HCT116 (cell line): ENCODE measurements at regions not wholly inside any gene's neighbourhood (a gene's known extent, or its start where the extent isn't known, plus 50 kb on each side); places are given as distances from the start of the nearest gene placed in this dataset.

Experiments used
- ATAC-seq: fragments of 200-7000 bp; cut with Tn5 transposase; 2 replicates; pipeline ENCODE4 v1.9.1; 2020; ENCODE audit warnings: mild to moderate bottlenecking, moderate library complexity
- BruUV-seq: library from RNA; stranded (reverse); fragments of 400-500 nt; replicated peaks from 2 replicates; lab custom pipeline; 2021; lab: Mats Ljungman, UMichigan
- CTCF ChIA-PET: fragments of 300-600 bp; sonication (Branson Sonifier 250); formaldehyde crosslinking; loops from one replicate; lab custom pipeline; 2021; ENCODE audit warnings: antibody characterized with exemption; lab: Charles Lee
- POLR2A ChIA-PET: fragments of 300-600, 350-600 bp; sonication (Branson Sonifier 250); formaldehyde crosslinking; loops from one replicate; lab custom pipeline; 2021; ENCODE audit warnings: antibody characterized with exemption; lab: Charles Lee
- RAD21 ChIA-PET, 2 experiments: fragments of 300-600 bp; sonication (Branson Sonifier 250); formaldehyde crosslinking; loops; one replicate each; lab custom pipeline; 2023; ENCODE audit warnings: low total read pairs in 2 of 2; ENCODE audit not compliant: uncharacterized antibody in 2 of 2, unreplicated experiment in 2 of 2, low non-redundant PET in 1 of 2; lab: Charles Lee
- DNase-seq: peaks from one replicate; pipeline ENCODE4 v3.0.0-alpha.2; 2010; ENCODE audit warnings: low read depth, low spot score
- H2AFZ ChIP-seq: fragments of 200-600 bp; shearing (Covaris generic), sonication (generic); 2 replicates; pipeline ENCODE4 v1.6.1; 2017; ENCODE audit warnings: low read depth, mixed run types, mixed read lengths, antibody characterized with exemption, low read length; ENCODE audit not compliant: poor library complexity, severe bottlenecking
- H3K27ac ChIP-seq: 2 replicates; pipeline ENCODE4 v1.5.1; 2012; ENCODE audit warnings: low read depth, low read length
- H3K27me3 ChIP-seq: fragments of 200-600 bp; sonication (generic); 2 replicates; pipeline ENCODE4 v1.6.1; 2016; ENCODE audit warnings: mixed run types, low read length, mixed read lengths; ENCODE audit not compliant: insufficient read depth
- H3K36me3 ChIP-seq, 2 experiments: fragments of 200-500 bp in 1 of 2; fragments of 200-600 bp in 1 of 2; sonication (Bioruptor generic) in 1 of 2; sonication (generic) in 1 of 2; 2 replicates each; pipeline versions ENCODE4 v1.5.1 to v1.6.1; 2014 to 2016; ENCODE audit warnings: low read length in 2 of 2, inconsistent platforms in 1 of 2, mixed read lengths in 1 of 2, mixed run types in 1 of 2; ENCODE audit not compliant: insufficient read depth in 2 of 2, control insufficient read depth in 1 of 2
- H3K4me1 ChIP-seq, 2 experiments: fragments of 200-600 bp in 1 of 2; sonication (generic) in 1 of 2; 2 replicates each; pipeline versions ENCODE4 v1.5.1 to v1.6.1; 2012 to 2017; ENCODE audit warnings: low read length in 2 of 2, inconsistent platforms in 1 of 2, mild to moderate bottlenecking in 1 of 2, mixed read lengths in 1 of 2, mixed run types in 1 of 2, moderate library complexity in 1 of 2; ENCODE audit not compliant: insufficient read depth in 2 of 2, control insufficient read depth in 1 of 2
- H3K4me2 ChIP-seq: fragments of 200-600 bp; sonication (generic); 2 replicates; pipeline ENCODE4 v1.6.1; 2017; ENCODE audit warnings: mixed run types, low read length, mixed read lengths
- H3K4me3 ChIP-seq, 2 experiments: fragments of 200-600 bp in 1 of 2; sonication (generic) in 1 of 2; replicated peaks in 1 of 2; 2 replicates each; pipeline ENCODE4 v1.5.1; 2011 to 2016; ENCODE audit warnings: low read length in 2 of 2, control low read depth in 1 of 2, low read depth in 1 of 2, mild to moderate bottlenecking in 1 of 2, mixed read lengths in 1 of 2, mixed run types in 1 of 2
- H3K79me2 ChIP-seq: fragments of 200-600 bp; sonication (generic); 2 replicates; pipeline ENCODE4 v1.6.1; 2017; ENCODE audit warnings: mild to moderate bottlenecking, mixed run types, low read length, moderate library complexity, mixed read lengths; ENCODE audit not compliant: insufficient read depth
- H3K9ac ChIP-seq: fragments of 200-600 bp; sonication (generic); 2 replicates; pipeline ENCODE4 v1.6.1; 2016; ENCODE audit warnings: low read length, mixed read lengths
- H3K9me2 ChIP-seq: fragments of 200-600 bp; sonication (generic), shearing (Covaris generic); 2 replicates; pipeline ENCODE4 v1.6.1; 2017; ENCODE audit warnings: mixed run types, mild to moderate bottlenecking, moderate library complexity; ENCODE audit not compliant: insufficient read depth
- H3K9me3 ChIP-seq, 2 experiments: fragments of 200-500 bp in 1 of 2; fragments of 200-600 bp in 1 of 2; sonication (Bioruptor generic) in 1 of 2; sonication (generic) in 1 of 2; 2 replicates each; pipeline ENCODE4 v1.6.1; 2014 to 2017; ENCODE audit warnings: low read length in 2 of 2, mixed read lengths in 2 of 2, inconsistent platforms in 1 of 2, low read depth in 1 of 2, mild to moderate bottlenecking in 1 of 2, mixed run types in 1 of 2, moderate library complexity in 1 of 2; ENCODE audit not compliant: control insufficient read depth in 1 of 2, insufficient read depth in 1 of 2
- H4K20me1 ChIP-seq: fragments of 200-600 bp; sonication (generic), shearing (Covaris generic); 2 replicates; pipeline ENCODE4 v1.6.1; 2017; ENCODE audit warnings: mixed run types, mild to moderate bottlenecking, moderate library complexity; ENCODE audit not compliant: insufficient read depth
- CBX3 ChIP-seq: IDR thresholded peaks from 2 replicates; pipeline ENCODE4 v1.6.1; 2012; ENCODE audit warnings: low read depth
- CEBPB ChIP-seq: IDR thresholded peaks from 2 replicates; pipeline ENCODE4 v1.6.1; 2012; ENCODE audit warnings: low read depth
- EZH2 ChIP-seq: fragments of 200-600 bp; sonication (generic); IDR thresholded peaks from 2 replicates; pipeline ENCODE4 v1.6.1; 2017; ENCODE audit warnings: antibody characterized with exemption, mixed run types
- JUND ChIP-seq: IDR thresholded peaks from 2 replicates; pipeline ENCODE4 v1.6.1; 2012
- RAD21 ChIP-seq: IDR thresholded peaks from 2 replicates; pipeline ENCODE4 v1.6.1; 2012; ENCODE audit warnings: low read depth, mild to moderate bottlenecking
- SIN3A ChIP-seq: IDR thresholded peaks from 2 replicates; pipeline ENCODE4 v1.6.1; 2012; ENCODE audit warnings: low read depth
- ZBTB33 ChIP-seq: IDR thresholded peaks from 2 replicates; pipeline ENCODE4 v1.6.1; 2011; ENCODE audit warnings: mild to moderate bottlenecking, low read length, moderate library complexity; ENCODE audit not compliant: insufficient replicate concordance; ENCODE audit errors: extremely low read depth
- ZNF274 ChIP-seq: fragments of 200-500 bp; sonication (Bioruptor generic); IDR thresholded peaks from 2 replicates; pipeline ENCODE4 v1.6.1; 2014; ENCODE audit warnings: mild to moderate bottlenecking, low read depth, low read length, inconsistent platforms
- intact Hi-C: fragments of 100-400 bp; cut with micrococcal nuclease; formaldehyde crosslinking; loops from 2 replicates; pipeline ENCODE4 v1.10.0; 2022

GRCh38 chr2:16201848-16202247 lies 261.5 kb downstream of the MYCN start:
- ChIA-PET CTCF (no interaction called here), POLR2A (no interaction called here), RAD21 (no interaction called here)
- 0 out of 2 replicates have a peak, but pooled peaks cover 4% of the 10 kb centered on the region for H3K27me3 ChIP-seq
- no peak overlapping the region for H3K4me2 ChIP-seq
- DNase-seq, result no peak
- no TSS peak for BruUV-seq
- no peak overlapping the region for H3K4me3 ChIP-seq
- ATAC-seq, result no peak
- no peaks in the 10 kb centered on the region for H3K36me3 ChIP-seq
- TF ChIP-seq EZH2, result no peak
- no peaks in the 10 kb centered on the region for H3K9me3 ChIP-seq
- no peaks in the 10 kb centered on the region for H4K20me1 ChIP-seq
- H3K79me2 ChIP-seq, result no peaks in the 10 kb centered on the region
- H2AFZ ChIP-seq, result no peak overlapping the region
- no peak overlapping the region for H3K27ac ChIP-seq
- intact Hi-C loops, result no loop called here
- H3K9ac ChIP-seq, result no peak overlapping the region
- H3K9me2 ChIP-seq, result no peaks in the 10 kb centered on the region
- H3K4me1 ChIP-seq, result peaks cover 4 to 10% of the 10 kb centered on the region in 2 experiments; a peak in 2 of 4 replicates

DNA sequence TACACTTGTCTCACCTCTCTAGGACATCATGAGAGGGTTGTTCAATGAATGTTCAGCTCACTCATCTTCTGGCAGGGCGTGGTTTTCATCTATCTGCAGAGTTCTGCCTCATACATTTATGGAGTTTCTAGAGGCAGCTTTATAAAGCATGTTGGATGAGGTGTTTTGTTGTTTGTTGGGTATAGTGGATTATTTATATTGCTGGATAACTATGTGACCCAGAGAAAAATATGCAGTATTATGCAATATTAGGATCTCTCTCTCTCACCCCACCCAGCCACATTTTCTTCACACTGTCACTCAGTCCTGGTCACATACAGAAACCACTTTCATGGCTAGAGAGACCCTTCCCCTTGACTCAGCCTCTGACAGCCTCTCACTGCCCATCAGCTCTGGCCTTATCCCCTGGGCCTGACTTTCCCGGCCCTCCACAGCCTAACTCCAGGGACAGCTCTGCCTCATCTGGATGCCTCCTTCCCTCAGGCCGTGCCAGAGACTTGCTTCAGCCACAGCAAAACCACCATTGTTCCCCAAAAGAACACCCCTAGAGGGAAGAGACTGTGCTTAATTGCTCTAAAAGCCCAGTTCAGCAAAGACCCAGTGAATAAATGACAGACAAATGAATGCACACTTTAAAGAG lies 260.3 kb downstream of the MYCN start:
- RAD21 ChIA-PET, result no interaction called here
- Histone ChIP-seq H3K27ac (no peak overlapping the region), H3K9me3 (no peaks in the 10 kb centered on the region), H3K4me2 (no peak overlapping the region), H3K36me3 (no peaks in the 10 kb centered on the region), H3K4me3 (no peak overlapping the region), H3K79me2 (no peaks in the 10 kb centered on the region), H3K4me1 (peaks cover 4 to 12% of the 10 kb centered on the region in 2 experiments; a peak in 2 of 4 replicates), H3K9ac (no peak overlapping the region), H4K20me1 (no peaks in the 10 kb centered on the region), H3K9me2 (no peaks in the 10 kb centered on the region), H3K27me3 (0 out of 2 replicates have a peak, but pooled peaks cover 4% of the 10 kb centered on the region), H2AFZ (no peak overlapping the region)
- no peak for ATAC-seq
- no TSS peak for BruUV-seq
- intact Hi-C loops, result no loop called here
- CTCF ChIA-PET, result no interaction called here
- POLR2A ChIA-PET, result no interaction called here
- DNase-seq, result no peak
- TF ChIP-seq RAD21 (no peak), SIN3A (no peak), ZNF274 (no peak), JUND (no peak), ZBTB33 (no peak), CEBPB (no peak), CBX3 (no peak)
